Neural cell (in vitro differentiated cells): ENCODE measurements at regions not wholly inside any gene's neighbourhood (a gene's known extent, or its start where the extent isn't known, plus 50 kb on each side); places are given as distances from the start of the nearest gene placed in this dataset.

ENCODE experiments used
- H2AFZ ChIP-seq: fragments of 200-600, 300-800 bp; sonication (generic), shearing (Covaris generic); 2 replicates; pipeline ENCODE4 v1.6.0; 2014; ENCODE audit warnings: low read depth, mild to moderate bottlenecking, antibody characterized with exemption, low read length, moderate library complexity
- H3F3A ChIP-seq: fragments of 200-600 bp; shearing (Covaris generic); 2 replicates; pipeline ENCODE4 v1.6.1; 2016; ENCODE audit warnings: mild to moderate bottlenecking, moderate library complexity, mixed read lengths, antibody characterized with exemption, low read length; ENCODE audit not compliant: insufficient read depth, poor library complexity, severe bottlenecking
- H3K27ac ChIP-seq: fragments of 200-600, 300-800 bp; sonication (generic), shearing (Covaris generic); 2 replicates; pipeline ENCODE4 v1.5.1; 2014; ENCODE audit warnings: mild to moderate bottlenecking, low read length, moderate library complexity
- H3K27me3 ChIP-seq: fragments of 300-800, 200-600 bp; sonication (generic), shearing (Covaris generic); 2 replicates; pipeline ENCODE4 v1.6.0; 2014; ENCODE audit warnings: mild to moderate bottlenecking, low read depth, low read length, moderate library complexity; ENCODE audit not compliant: insufficient read depth
- H3K36me3 ChIP-seq: fragments of 300-800, 200-600 bp; sonication (generic), shearing (Covaris generic); 2 replicates; pipeline ENCODE4 v1.5.1; 2014; ENCODE audit warnings: mild to moderate bottlenecking, antibody characterized with exemption, low read length, moderate library complexity; ENCODE audit not compliant: insufficient read depth
- H3K4me2 ChIP-seq: fragments of 300-800, 200-600 bp; sonication (generic), shearing (Covaris generic); 2 replicates; pipeline ENCODE4 v1.6.0; 2014; ENCODE audit warnings: mild to moderate bottlenecking, low read length
- H3K4me3 ChIP-seq: fragments of 300-800, 200-600 bp; sonication (generic), shearing (Covaris generic); 2 replicates; pipeline ENCODE4 v1.5.1; 2014; ENCODE audit warnings: mild to moderate bottlenecking, low read length, moderate library complexity
- H3K79me2 ChIP-seq: fragments of 200-600 bp; shearing (Covaris generic); replicated peaks from 2 replicates; pipeline ENCODE4 v1.6.0; 2014; ENCODE audit warnings: mild to moderate bottlenecking, low read length, moderate library complexity; ENCODE audit not compliant: insufficient read depth
- H3K9ac ChIP-seq: fragments of 300-800, 200-600 bp; sonication (generic), shearing (Covaris generic); 2 replicates; pipeline ENCODE4 v1.6.1; 2016; ENCODE audit warnings: mild to moderate bottlenecking, low read length, mixed read lengths
- H3K9me2 ChIP-seq: fragments of 200-600 bp; shearing (Covaris generic); 2 replicates; pipeline ENCODE4 v1.6.1; 2016; ENCODE audit warnings: mild to moderate bottlenecking, low read length, mixed read lengths; ENCODE audit not compliant: insufficient read depth
- H3K9me3 ChIP-seq: fragments of 200-600, 300-800 bp; sonication (generic), shearing (Covaris generic); 2 replicates; pipeline ENCODE4 v1.6.1; 2016; ENCODE audit warnings: mild to moderate bottlenecking, mixed run types, low read length, moderate library complexity, mixed read lengths
- H4K20me1 ChIP-seq: fragments of 200-600 bp; shearing (Covaris generic); 2 replicates; pipeline ENCODE4 v1.6.1; 2016; ENCODE audit warnings: mild to moderate bottlenecking, mixed run types; ENCODE audit not compliant: insufficient read depth
- EP300 ChIP-seq: fragments of 450-650 bp; conservative IDR thresholded peaks from 2 replicates; pipeline ENCODE4 v1.6.1; 2014; ENCODE audit warnings: antibody characterized with exemption, mild to moderate bottlenecking, moderate library complexity; ENCODE audit not compliant: poor library complexity, severe bottlenecking
- EZH2 ChIP-seq: fragments of 200-600, 300-800 bp; shearing (Covaris generic), sonication (generic); IDR thresholded peaks from 2 replicates; pipeline ENCODE4 v1.6.1; 2014; ENCODE audit warnings: antibody characterized with exemption, low read length, borderline replicate concordance, mild to moderate bottlenecking; ENCODE audit not compliant: insufficient read depth, poor library complexity, severe bottlenecking
- MXI1 ChIP-seq: fragments of 450-650 bp; conservative IDR thresholded peaks from 2 replicates; pipeline ENCODE4 v1.6.1; 2014; ENCODE audit warnings: antibody characterized with exemption, mild to moderate bottlenecking; ENCODE audit not compliant: poor library complexity, severe bottlenecking
- POLR2AphosphoS5 ChIP-seq: IDR thresholded peaks from 2 replicates; pipeline ENCODE4 v1.6.1; 2012
- RAD21 ChIP-seq: fragments of 450-650 bp; conservative IDR thresholded peaks from 2 replicates; pipeline ENCODE4 v1.6.1; 2014; ENCODE audit warnings: antibody characterized with exemption, mild to moderate bottlenecking, moderate library complexity
- SMC3 ChIP-seq: fragments of 450-650 bp; conservative IDR thresholded peaks from 2 replicates; pipeline ENCODE4 v1.6.1; 2014; ENCODE audit warnings: antibody characterized with exemption, mild to moderate bottlenecking, moderate library complexity; ENCODE audit not compliant: poor library complexity
- TAF1 ChIP-seq: IDR thresholded peaks from 2 replicates; pipeline ENCODE4 v1.6.1; 2012; ENCODE audit warnings: low read depth
- TF ChIP-seq, protein P1 (sequence below): fragments of 450-650 bp; IDR thresholded peaks from 2 replicates; pipeline ENCODE4 v1.5.1; 2014; ENCODE audit warnings: antibody characterized with exemption, mild to moderate bottlenecking, moderate library complexity; ENCODE audit not compliant: poor library complexity, severe bottlenecking
- TF ChIP-seq, protein P2 (sequence below): IDR thresholded peaks from 2 replicates; pipeline ENCODE4 v1.6.1; 2012; ENCODE audit warnings: borderline replicate concordance

DNA sequence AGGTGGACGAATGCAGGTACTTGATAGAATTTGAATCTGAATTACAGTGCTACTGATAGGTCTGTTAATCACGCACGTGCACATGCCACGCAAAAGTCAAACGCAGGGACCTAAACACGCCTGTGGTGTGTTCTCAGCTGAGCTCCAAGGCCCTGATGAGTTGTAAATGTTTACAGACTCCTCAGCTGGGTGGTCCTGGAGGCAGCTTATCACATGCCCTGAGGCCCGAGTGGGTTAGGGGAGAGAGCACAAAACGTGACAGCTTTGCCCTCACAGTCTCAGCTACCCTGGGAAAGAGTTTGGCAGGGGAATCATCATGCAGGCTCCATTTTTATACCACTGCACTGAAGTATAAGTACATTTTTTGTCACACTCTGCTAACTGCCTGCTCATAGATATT is 68.3 kb upstream of the FAM110C start:
- Histone ChIP-seq H3K27me3 (no peaks in the 10 kb centered on the region), H3K27ac (no peak overlapping the region), H4K20me1 (no peaks in the 10 kb centered on the region), H2AFZ (no peak overlapping the region), H3K4me2 (no peak overlapping the region), H3K9ac (no peak overlapping the region), H3K79me2 (no peaks in the 10 kb centered on the region), H3F3A (no peaks in the 10 kb centered on the region), H3K36me3 (no peaks in the 10 kb centered on the region), H3K4me3 (no peak overlapping the region), H3K9me2 (no peaks in the 10 kb centered on the region), H3K9me3 (no peaks in the 10 kb centered on the region)
- TF ChIP-seq MXI1 (no peak), POLR2AphosphoS5 (no peak), TAF1 (no peak), RAD21 (no peak), SMC3 (no peak), EP300 (no peak), EZH2 (no peak)
- TF ChIP-seq, protein P1, sequence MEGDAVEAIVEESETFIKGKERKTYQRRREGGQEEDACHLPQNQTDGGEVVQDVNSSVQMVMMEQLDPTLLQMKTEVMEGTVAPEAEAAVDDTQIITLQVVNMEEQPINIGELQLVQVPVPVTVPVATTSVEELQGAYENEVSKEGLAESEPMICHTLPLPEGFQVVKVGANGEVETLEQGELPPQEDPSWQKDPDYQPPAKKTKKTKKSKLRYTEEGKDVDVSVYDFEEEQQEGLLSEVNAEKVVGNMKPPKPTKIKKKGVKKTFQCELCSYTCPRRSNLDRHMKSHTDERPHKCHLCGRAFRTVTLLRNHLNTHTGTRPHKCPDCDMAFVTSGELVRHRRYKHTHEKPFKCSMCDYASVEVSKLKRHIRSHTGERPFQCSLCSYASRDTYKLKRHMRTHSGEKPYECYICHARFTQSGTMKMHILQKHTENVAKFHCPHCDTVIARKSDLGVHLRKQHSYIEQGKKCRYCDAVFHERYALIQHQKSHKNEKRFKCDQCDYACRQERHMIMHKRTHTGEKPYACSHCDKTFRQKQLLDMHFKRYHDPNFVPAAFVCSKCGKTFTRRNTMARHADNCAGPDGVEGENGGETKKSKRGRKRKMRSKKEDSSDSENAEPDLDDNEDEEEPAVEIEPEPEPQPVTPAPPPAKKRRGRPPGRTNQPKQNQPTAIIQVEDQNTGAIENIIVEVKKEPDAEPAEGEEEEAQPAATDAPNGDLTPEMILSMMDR: no peak
- TF ChIP-seq, protein P2, sequence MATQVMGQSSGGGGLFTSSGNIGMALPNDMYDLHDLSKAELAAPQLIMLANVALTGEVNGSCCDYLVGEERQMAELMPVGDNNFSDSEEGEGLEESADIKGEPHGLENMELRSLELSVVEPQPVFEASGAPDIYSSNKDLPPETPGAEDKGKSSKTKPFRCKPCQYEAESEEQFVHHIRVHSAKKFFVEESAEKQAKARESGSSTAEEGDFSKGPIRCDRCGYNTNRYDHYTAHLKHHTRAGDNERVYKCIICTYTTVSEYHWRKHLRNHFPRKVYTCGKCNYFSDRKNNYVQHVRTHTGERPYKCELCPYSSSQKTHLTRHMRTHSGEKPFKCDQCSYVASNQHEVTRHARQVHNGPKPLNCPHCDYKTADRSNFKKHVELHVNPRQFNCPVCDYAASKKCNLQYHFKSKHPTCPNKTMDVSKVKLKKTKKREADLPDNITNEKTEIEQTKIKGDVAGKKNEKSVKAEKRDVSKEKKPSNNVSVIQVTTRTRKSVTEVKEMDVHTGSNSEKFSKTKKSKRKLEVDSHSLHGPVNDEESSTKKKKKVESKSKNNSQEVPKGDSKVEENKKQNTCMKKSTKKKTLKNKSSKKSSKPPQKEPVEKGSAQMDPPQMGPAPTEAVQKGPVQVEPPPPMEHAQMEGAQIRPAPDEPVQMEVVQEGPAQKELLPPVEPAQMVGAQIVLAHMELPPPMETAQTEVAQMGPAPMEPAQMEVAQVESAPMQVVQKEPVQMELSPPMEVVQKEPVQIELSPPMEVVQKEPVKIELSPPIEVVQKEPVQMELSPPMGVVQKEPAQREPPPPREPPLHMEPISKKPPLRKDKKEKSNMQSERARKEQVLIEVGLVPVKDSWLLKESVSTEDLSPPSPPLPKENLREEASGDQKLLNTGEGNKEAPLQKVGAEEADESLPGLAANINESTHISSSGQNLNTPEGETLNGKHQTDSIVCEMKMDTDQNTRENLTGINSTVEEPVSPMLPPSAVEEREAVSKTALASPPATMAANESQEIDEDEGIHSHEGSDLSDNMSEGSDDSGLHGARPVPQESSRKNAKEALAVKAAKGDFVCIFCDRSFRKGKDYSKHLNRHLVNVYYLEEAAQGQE: no peak

DNA sequence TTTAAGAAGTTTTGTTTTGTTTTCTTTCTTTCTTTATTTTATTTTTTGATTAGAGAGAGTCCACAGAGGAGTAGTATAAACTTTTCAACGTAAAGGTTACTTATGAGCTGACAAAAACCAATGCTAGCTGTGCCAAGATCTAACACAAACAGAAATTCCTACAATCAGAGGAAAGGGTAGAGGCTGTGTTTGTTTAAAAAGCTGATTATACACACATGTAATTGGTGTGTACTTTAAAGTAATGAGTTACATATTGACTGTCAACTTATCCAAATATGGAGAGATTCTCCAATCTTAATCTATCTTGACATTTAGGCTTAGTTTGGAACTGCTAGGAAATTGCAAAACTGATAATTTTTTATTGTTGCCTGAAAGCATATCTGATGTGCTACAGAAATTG is 63.7 kb upstream of the FAM110C start:
- no peak overlapping the region for H2AFZ ChIP-seq
- H3F3A ChIP-seq: no peaks in the 10 kb centered on the region
- H3K36me3 ChIP-seq: no peaks in the 10 kb centered on the region
- H3K9me3 ChIP-seq: peaks cover 7% of the 10 kb centered on the region
- no peak overlapping the region for H3K4me3 ChIP-seq
- TF ChIP-seq, protein P2: no peak
- TF ChIP-seq POLR2AphosphoS5: no peak
- H3K27ac ChIP-seq: no peak overlapping the region
- H3K27me3 ChIP-seq: no peaks in the 10 kb centered on the region
- H3K9me2 ChIP-seq: no peaks in the 10 kb centered on the region
- H4K20me1 ChIP-seq: no peaks in the 10 kb centered on the region
- no peak overlapping the region for H3K9ac ChIP-seq
- H3K79me2 ChIP-seq: no peaks in the 10 kb centered on the region
- no peak overlapping the region for H3K4me2 ChIP-seq
